HCT116 (cell line): ENCODE measurements at regions not wholly inside any gene's neighbourhood (a gene's known extent, or its start where the extent isn't known, plus 50 kb on each side); places are given as distances from the start of the nearest gene placed in this dataset.
A peak's percentile ranks its signal among the peaks of the same experiment; 100 is the strongest.

Experiments
- ATAC-seq: fragments of 200-7000 bp; cut with Tn5 transposase; 2 replicates; pipeline ENCODE4 v1.9.1; 2020; ENCODE audit warnings: mild to moderate bottlenecking, moderate library complexity
- BruUV-seq: library from RNA; stranded (reverse); fragments of 400-500 nt; replicated peaks from 2 replicates; lab custom pipeline; 2021; lab: Mats Ljungman, UMichigan
- CTCF ChIA-PET: fragments of 300-600 bp; sonication (Branson Sonifier 250); formaldehyde crosslinking; loops from one replicate; lab custom pipeline; 2021; ENCODE audit warnings: antibody characterized with exemption; lab: Charles Lee
- POLR2A ChIA-PET: fragments of 300-600, 350-600 bp; sonication (Branson Sonifier 250); formaldehyde crosslinking; loops from one replicate; lab custom pipeline; 2021; ENCODE audit warnings: antibody characterized with exemption; lab: Charles Lee
- RAD21 ChIA-PET, 2 experiments: fragments of 300-600 bp; sonication (Branson Sonifier 250); formaldehyde crosslinking; loops; one replicate each; lab custom pipeline; 2023; ENCODE audit warnings: low total read pairs in 2 of 2; ENCODE audit not compliant: uncharacterized antibody in 2 of 2, unreplicated experiment in 2 of 2, low non-redundant PET in 1 of 2; lab: Charles Lee
- DNase-seq: peaks from one replicate; pipeline ENCODE4 v3.0.0-alpha.2; 2010; ENCODE audit warnings: low read depth, low spot score
- H2AFZ ChIP-seq: fragments of 200-600 bp; shearing (Covaris generic), sonication (generic); 2 replicates; pipeline ENCODE4 v1.6.1; 2017; ENCODE audit warnings: low read depth, mixed run types, mixed read lengths, antibody characterized with exemption, low read length; ENCODE audit not compliant: poor library complexity, severe bottlenecking
- H3K27ac ChIP-seq: 2 replicates; pipeline ENCODE4 v1.5.1; 2012; ENCODE audit warnings: low read depth, low read length
- H3K27me3 ChIP-seq: fragments of 200-600 bp; sonication (generic); 2 replicates; pipeline ENCODE4 v1.6.1; 2016; ENCODE audit warnings: mixed run types, low read length, mixed read lengths; ENCODE audit not compliant: insufficient read depth
- H3K36me3 ChIP-seq, 2 experiments: fragments of 200-500 bp in 1 of 2; fragments of 200-600 bp in 1 of 2; sonication (Bioruptor generic) in 1 of 2; sonication (generic) in 1 of 2; 2 replicates each; pipeline versions ENCODE4 v1.5.1 to v1.6.1; 2014 to 2016; ENCODE audit warnings: low read length in 2 of 2, inconsistent platforms in 1 of 2, mixed read lengths in 1 of 2, mixed run types in 1 of 2; ENCODE audit not compliant: insufficient read depth in 2 of 2, control insufficient read depth in 1 of 2
- H3K4me1 ChIP-seq, 2 experiments: fragments of 200-600 bp in 1 of 2; sonication (generic) in 1 of 2; 2 replicates each; pipeline versions ENCODE4 v1.5.1 to v1.6.1; 2012 to 2017; ENCODE audit warnings: low read length in 2 of 2, inconsistent platforms in 1 of 2, mild to moderate bottlenecking in 1 of 2, mixed read lengths in 1 of 2, mixed run types in 1 of 2, moderate library complexity in 1 of 2; ENCODE audit not compliant: insufficient read depth in 2 of 2, control insufficient read depth in 1 of 2
- H3K4me2 ChIP-seq: fragments of 200-600 bp; sonication (generic); 2 replicates; pipeline ENCODE4 v1.6.1; 2017; ENCODE audit warnings: mixed run types, low read length, mixed read lengths
- H3K4me3 ChIP-seq, 2 experiments: fragments of 200-600 bp in 1 of 2; sonication (generic) in 1 of 2; replicated peaks in 1 of 2; 2 replicates each; pipeline ENCODE4 v1.5.1; 2011 to 2016; ENCODE audit warnings: low read length in 2 of 2, control low read depth in 1 of 2, low read depth in 1 of 2, mild to moderate bottlenecking in 1 of 2, mixed read lengths in 1 of 2, mixed run types in 1 of 2
- H3K79me2 ChIP-seq: fragments of 200-600 bp; sonication (generic); 2 replicates; pipeline ENCODE4 v1.6.1; 2017; ENCODE audit warnings: mild to moderate bottlenecking, mixed run types, low read length, moderate library complexity, mixed read lengths; ENCODE audit not compliant: insufficient read depth
- H3K9ac ChIP-seq: fragments of 200-600 bp; sonication (generic); 2 replicates; pipeline ENCODE4 v1.6.1; 2016; ENCODE audit warnings: low read length, mixed read lengths
- H3K9me2 ChIP-seq: fragments of 200-600 bp; sonication (generic), shearing (Covaris generic); 2 replicates; pipeline ENCODE4 v1.6.1; 2017; ENCODE audit warnings: mixed run types, mild to moderate bottlenecking, moderate library complexity; ENCODE audit not compliant: insufficient read depth
- H3K9me3 ChIP-seq, 2 experiments: fragments of 200-500 bp in 1 of 2; fragments of 200-600 bp in 1 of 2; sonication (Bioruptor generic) in 1 of 2; sonication (generic) in 1 of 2; 2 replicates each; pipeline ENCODE4 v1.6.1; 2014 to 2017; ENCODE audit warnings: low read length in 2 of 2, mixed read lengths in 2 of 2, inconsistent platforms in 1 of 2, low read depth in 1 of 2, mild to moderate bottlenecking in 1 of 2, mixed run types in 1 of 2, moderate library complexity in 1 of 2; ENCODE audit not compliant: control insufficient read depth in 1 of 2, insufficient read depth in 1 of 2
- H4K20me1 ChIP-seq: fragments of 200-600 bp; sonication (generic), shearing (Covaris generic); 2 replicates; pipeline ENCODE4 v1.6.1; 2017; ENCODE audit warnings: mixed run types, mild to moderate bottlenecking, moderate library complexity; ENCODE audit not compliant: insufficient read depth
- ELF1 ChIP-seq: IDR thresholded peaks from 2 replicates; pipeline ENCODE4 v1.6.1; 2012; ENCODE audit warnings: low read depth, borderline replicate concordance
- FOSL1 ChIP-seq: IDR thresholded peaks from 2 replicates; pipeline ENCODE4 v1.6.1; 2012; ENCODE audit warnings: low read depth
- RAD21 ChIP-seq: IDR thresholded peaks from 2 replicates; pipeline ENCODE4 v1.6.1; 2012; ENCODE audit warnings: low read depth, mild to moderate bottlenecking
- intact Hi-C: fragments of 100-400 bp; cut with micrococcal nuclease; formaldehyde crosslinking; loops from 2 replicates; pipeline ENCODE4 v1.10.0; 2022
- TF ChIP-seq, protein P1 (sequence below): IDR thresholded peaks from 2 replicates; pipeline ENCODE4 v1.6.1; 2012; ENCODE audit warnings: low read depth
- TF ChIP-seq, protein P2 (sequence below), 3 experiments: fragments of 200-600 bp in 1 of 3; sonication (generic) in 1 of 3; IDR thresholded peaks in 2 of 3; conservative IDR thresholded peaks in 1 of 3; 2 replicates each; pipeline ENCODE4 v1.5.1; 2012 to 2017; ENCODE audit warnings: low read depth in 2 of 3, low read length in 2 of 3, antibody characterized with exemption in 1 of 3, borderline replicate concordance in 1 of 3, control low read depth in 1 of 3, mild to moderate bottlenecking in 1 of 3, mixed read lengths in 1 of 3, mixed run types in 1 of 3, moderate library complexity in 1 of 3; ENCODE audit not compliant: insufficient read depth in 1 of 3

DNA sequence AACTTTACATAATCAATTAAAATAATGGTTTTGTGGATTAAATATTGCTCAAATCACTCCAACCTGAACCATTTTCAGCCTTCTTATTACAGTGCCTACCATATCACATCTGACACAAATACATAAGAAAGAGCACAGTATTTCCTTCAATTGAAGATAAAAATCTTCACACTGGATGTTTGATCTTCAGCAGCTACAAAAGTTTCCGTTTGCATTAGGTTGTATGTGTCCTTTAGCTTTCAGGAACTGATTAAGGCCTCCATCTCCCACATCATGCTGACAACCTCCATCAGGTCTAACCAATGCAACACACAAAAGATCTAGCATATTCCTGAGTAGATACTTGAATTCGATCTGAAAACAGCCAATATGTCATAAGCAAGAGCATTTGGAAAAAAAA lies 195.1 kb upstream of the NR5A2 start:
- Histone ChIP-seq H2AFZ (peak overlapping the region; percentile 8), H4K20me1 (no peaks in the 10 kb centered on the region), H3K4me3 (no peak overlapping the region), H3K79me2 (no peaks in the 10 kb centered on the region), H3K4me1 (no peaks in the 10 kb centered on the region), H3K27me3 (no peaks in the 10 kb centered on the region)
- CTCF ChIA-PET = no interaction called here
- intact Hi-C loops = no loop called here
- ATAC-seq = no peak
- TF ChIP-seq, protein P1, sequence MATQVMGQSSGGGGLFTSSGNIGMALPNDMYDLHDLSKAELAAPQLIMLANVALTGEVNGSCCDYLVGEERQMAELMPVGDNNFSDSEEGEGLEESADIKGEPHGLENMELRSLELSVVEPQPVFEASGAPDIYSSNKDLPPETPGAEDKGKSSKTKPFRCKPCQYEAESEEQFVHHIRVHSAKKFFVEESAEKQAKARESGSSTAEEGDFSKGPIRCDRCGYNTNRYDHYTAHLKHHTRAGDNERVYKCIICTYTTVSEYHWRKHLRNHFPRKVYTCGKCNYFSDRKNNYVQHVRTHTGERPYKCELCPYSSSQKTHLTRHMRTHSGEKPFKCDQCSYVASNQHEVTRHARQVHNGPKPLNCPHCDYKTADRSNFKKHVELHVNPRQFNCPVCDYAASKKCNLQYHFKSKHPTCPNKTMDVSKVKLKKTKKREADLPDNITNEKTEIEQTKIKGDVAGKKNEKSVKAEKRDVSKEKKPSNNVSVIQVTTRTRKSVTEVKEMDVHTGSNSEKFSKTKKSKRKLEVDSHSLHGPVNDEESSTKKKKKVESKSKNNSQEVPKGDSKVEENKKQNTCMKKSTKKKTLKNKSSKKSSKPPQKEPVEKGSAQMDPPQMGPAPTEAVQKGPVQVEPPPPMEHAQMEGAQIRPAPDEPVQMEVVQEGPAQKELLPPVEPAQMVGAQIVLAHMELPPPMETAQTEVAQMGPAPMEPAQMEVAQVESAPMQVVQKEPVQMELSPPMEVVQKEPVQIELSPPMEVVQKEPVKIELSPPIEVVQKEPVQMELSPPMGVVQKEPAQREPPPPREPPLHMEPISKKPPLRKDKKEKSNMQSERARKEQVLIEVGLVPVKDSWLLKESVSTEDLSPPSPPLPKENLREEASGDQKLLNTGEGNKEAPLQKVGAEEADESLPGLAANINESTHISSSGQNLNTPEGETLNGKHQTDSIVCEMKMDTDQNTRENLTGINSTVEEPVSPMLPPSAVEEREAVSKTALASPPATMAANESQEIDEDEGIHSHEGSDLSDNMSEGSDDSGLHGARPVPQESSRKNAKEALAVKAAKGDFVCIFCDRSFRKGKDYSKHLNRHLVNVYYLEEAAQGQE = no peak
- TF ChIP-seq FOSL1 = no peak
- TF ChIP-seq, all 23 proteins: peak for 0
- no peak overlapping the region for H3K27ac ChIP-seq
- H3K9ac ChIP-seq = no peak overlapping the region
- RAD21 ChIA-PET = no interaction called here
- DNase-seq = no peak
- no TSS peak for BruUV-seq
- POLR2A ChIA-PET = no interaction called here
- no peaks in the 10 kb centered on the region for H3K9me2 ChIP-seq
- H3K4me2 ChIP-seq = no peak overlapping the region
- H3K9me3 ChIP-seq = no peaks in the 10 kb centered on the region
- no peaks in the 10 kb centered on the region for H3K36me3 ChIP-seq

- H3K4me2 ChIP-seq = no peak overlapping the region
- no peak overlapping the region for H3K9ac ChIP-seq
- ChIA-PET POLR2A (no interaction called here), CTCF (no interaction called here), RAD21 (no interaction called here)
- H3K79me2 ChIP-seq = no peaks in the 10 kb centered on the region
- H4K20me1 ChIP-seq = no peaks in the 10 kb centered on the region
- intact Hi-C loops = no loop called here
- no peaks in the 10 kb centered on the region for H3K4me1 ChIP-seq
- TF ChIP-seq ELF1 (no peak), RAD21 (no peak)
- TF ChIP-seq, protein P2, sequence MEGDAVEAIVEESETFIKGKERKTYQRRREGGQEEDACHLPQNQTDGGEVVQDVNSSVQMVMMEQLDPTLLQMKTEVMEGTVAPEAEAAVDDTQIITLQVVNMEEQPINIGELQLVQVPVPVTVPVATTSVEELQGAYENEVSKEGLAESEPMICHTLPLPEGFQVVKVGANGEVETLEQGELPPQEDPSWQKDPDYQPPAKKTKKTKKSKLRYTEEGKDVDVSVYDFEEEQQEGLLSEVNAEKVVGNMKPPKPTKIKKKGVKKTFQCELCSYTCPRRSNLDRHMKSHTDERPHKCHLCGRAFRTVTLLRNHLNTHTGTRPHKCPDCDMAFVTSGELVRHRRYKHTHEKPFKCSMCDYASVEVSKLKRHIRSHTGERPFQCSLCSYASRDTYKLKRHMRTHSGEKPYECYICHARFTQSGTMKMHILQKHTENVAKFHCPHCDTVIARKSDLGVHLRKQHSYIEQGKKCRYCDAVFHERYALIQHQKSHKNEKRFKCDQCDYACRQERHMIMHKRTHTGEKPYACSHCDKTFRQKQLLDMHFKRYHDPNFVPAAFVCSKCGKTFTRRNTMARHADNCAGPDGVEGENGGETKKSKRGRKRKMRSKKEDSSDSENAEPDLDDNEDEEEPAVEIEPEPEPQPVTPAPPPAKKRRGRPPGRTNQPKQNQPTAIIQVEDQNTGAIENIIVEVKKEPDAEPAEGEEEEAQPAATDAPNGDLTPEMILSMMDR (IDR thresholded peaks at IDR 0.05 in 2 of 3, conservative IDR thresholded peaks at IDR 0.05 in 1 of 3; ENCODE audit: borderline replicate concordance in 1 of 3, insufficient read depth in 1 of 3, low read depth in 2 of 3, low read length in 2 of 3) = no peak
- no TSS peak for BruUV-seq
- no peak overlapping the region for H2AFZ ChIP-seq
- DNase-seq = no peak
- ATAC-seq = no peak
- no peaks in the 10 kb centered on the region for H3K36me3 ChIP-seq
- no peaks in the 10 kb centered on the region for H3K27me3 ChIP-seq
- H3K27ac ChIP-seq = no peak overlapping the region
- no peaks in the 10 kb centered on the region for H3K9me2 ChIP-seq
- H3K9me3 ChIP-seq = no peaks in the 10 kb centered on the region
- no peak overlapping the region for H3K4me3 ChIP-seq
Observed at GRCh38 chr1:199834711-199835110, 192.8 kb upstream of the NR5A2 start.
